ENCODE measurements at regions not wholly inside any gene's neighbourhood (a gene's known extent, or its start where the extent isn't known, plus 50 kb on each side); places are given as distances from the start of the nearest gene placed in this dataset.

DNA sequence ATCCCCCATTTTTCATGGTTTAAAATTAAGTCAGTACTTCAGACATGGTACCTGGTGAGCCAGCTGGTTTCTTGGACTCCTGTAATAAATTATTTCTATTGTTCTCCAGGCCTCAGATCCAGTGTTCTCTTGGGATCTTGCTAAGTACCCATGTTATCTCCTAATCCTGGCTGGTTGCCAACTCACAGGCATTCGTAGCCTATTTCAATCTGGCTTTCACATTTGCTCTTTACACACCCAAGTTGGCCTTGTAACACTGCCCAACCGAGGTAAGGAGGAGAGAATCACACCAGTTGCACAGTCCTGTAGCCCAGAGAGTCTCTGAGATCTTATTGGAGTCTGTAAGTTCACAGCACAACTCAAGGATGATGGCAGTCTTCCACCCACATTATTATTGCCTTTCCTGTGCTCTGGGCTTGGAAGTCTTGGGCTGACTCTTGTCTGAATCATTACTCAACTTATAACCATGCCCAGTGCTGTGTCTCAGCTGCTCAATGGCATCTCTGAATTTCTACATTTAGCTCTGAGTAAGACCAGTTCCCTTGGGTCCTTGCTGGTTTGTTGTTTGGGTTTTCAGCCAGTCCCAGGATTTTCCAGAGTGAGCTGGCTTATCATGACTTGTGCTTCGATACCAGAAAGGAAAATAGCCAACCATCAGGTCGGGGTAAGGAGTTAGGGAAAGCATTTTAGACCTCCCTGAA, 76.6 kb upstream of the KLF12 start:
- Histone ChIP-seq H3K36me3 (replicated peaks in 1 of 2; ENCODE audit: control insufficient read depth in 1 of 2, insufficient read depth in 2 of 2, low read length in 2 of 2) (no peaks in the 10 kb centered on the region), H4K20me1 (ENCODE audit: insufficient read depth, low read length) (no peaks in the 10 kb centered on the region), H3K9me3 (replicated peaks in 1 of 2; ENCODE audit: control insufficient read depth in 1 of 2, insufficient read depth in 1 of 2, low read length in 2 of 2) (no peaks in the 10 kb centered on the region), H3K4me3 (replicated peaks in 1 of 3; ENCODE audit: low read depth in 2 of 3, low read length in 3 of 3) (no peak overlapping the region), H3K4me1 (ENCODE audit: control insufficient read depth in 1 of 2, insufficient read depth in 2 of 2, low read length in 2 of 2) (no peaks in the 10 kb centered on the region), H2AFZ (ENCODE audit: insufficient read depth, low read depth, low read length, poor library complexity, severe bottlenecking) (no peak overlapping the region), H3K27me3 (ENCODE audit: control insufficient read depth in 2 of 2, insufficient read depth in 2 of 2, low read length in 2 of 2) (no peaks in the 10 kb centered on the region), H3K27ac (ENCODE audit: low read depth in 1 of 2, low read length in 2 of 2) (no peak overlapping the region), H3K79me2 (ENCODE audit: insufficient read depth, low read length) (no peaks in the 10 kb centered on the region), H3K4me2 (replicated peaks; ENCODE audit: extremely low read depth, low read length, poor library complexity, severe bottlenecking) (no peak overlapping the region), H3K9ac (ENCODE audit: insufficient read depth, low read length, poor library complexity, severe bottlenecking) (no peak overlapping the region)
- TF ChIP-seq, protein P1, sequence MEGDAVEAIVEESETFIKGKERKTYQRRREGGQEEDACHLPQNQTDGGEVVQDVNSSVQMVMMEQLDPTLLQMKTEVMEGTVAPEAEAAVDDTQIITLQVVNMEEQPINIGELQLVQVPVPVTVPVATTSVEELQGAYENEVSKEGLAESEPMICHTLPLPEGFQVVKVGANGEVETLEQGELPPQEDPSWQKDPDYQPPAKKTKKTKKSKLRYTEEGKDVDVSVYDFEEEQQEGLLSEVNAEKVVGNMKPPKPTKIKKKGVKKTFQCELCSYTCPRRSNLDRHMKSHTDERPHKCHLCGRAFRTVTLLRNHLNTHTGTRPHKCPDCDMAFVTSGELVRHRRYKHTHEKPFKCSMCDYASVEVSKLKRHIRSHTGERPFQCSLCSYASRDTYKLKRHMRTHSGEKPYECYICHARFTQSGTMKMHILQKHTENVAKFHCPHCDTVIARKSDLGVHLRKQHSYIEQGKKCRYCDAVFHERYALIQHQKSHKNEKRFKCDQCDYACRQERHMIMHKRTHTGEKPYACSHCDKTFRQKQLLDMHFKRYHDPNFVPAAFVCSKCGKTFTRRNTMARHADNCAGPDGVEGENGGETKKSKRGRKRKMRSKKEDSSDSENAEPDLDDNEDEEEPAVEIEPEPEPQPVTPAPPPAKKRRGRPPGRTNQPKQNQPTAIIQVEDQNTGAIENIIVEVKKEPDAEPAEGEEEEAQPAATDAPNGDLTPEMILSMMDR (IDR thresholded peaks at IDR 0.05) = no peak
- H3K4me1 Mint-ChIP-seq = no peaks in the 10 kb centered on the region
- no peak overlapping the region for H3K4me3 Mint-ChIP-seq
- H3K27me3 Mint-ChIP-seq (ENCODE audit: low read depth in 3 of 3) = peaks cover 0 to 1% (median 0%) of the 10 kb centered on the region in 3 donors
- peaks cover 0 to 6% (median 0%) of the 10 kb centered on the region in 7 donors for H3K9me3 Mint-ChIP-seq
- no peak overlapping the region for H3K27ac Mint-ChIP-seq
- no peak for DNase-seq
- 84% methylated on average over 3 of the region's 4 CpGs for WGBS (ENCODE audit: insufficient coverage)
- H3K36me3 Mint-ChIP-seq = no peaks in the 10 kb centered on the region
- intact Hi-C loops (cut with micrococcal nuclease) = no loop called here

DNA sequence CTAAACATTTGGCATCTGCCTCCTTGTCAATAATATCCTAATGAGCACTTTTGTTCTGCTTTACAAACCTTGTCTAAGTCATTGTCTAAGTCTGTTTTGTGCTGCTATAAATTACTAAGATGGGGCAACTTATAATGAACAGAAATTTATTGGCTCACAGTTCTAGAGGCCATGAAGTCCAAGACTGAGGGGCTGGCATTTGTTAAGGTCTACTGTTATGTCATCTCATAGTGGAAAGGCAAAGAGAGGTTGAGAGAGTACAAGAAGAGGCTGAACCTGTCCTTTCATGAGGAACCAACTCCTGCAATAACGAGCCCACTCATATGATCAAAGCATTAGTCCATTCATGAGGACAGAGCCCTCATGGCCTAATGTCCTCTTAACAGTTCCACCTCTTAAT, 72.7 kb upstream of the KLF12 start:
- WGBS (ENCODE audit: insufficient coverage) = no CpG with 5 or more reads among the region's 1 CpG
- no peak overlapping the region for H3K27ac ChIP-seq (ENCODE audit: low read depth in 1 of 2, low read length in 2 of 2)
- no peaks in the 10 kb centered on the region for H3K9me3 ChIP-seq (replicated peaks in 1 of 2; ENCODE audit: control insufficient read depth in 1 of 2, insufficient read depth in 1 of 2, low read length in 2 of 2)
- Mint-ChIP-seq H3K4me3 (no peak overlapping the region), H3K9me3 (peaks cover 0 to 9% (median 0%) of the 10 kb centered on the region in 7 donors), H3K4me1 (no peaks in the 10 kb centered on the region), H3K36me3 (no peaks in the 10 kb centered on the region), H3K27ac (no peak overlapping the region), H3K27me3 (ENCODE audit: low read depth in 3 of 3) (no peaks in the 10 kb centered on the region)
- H3K4me2 ChIP-seq (replicated peaks; ENCODE audit: extremely low read depth, low read length, poor library complexity, severe bottlenecking) = no peak overlapping the region
- intact Hi-C loops (cut with micrococcal nuclease) = no loop called here
- no peaks in the 10 kb centered on the region for H4K20me1 ChIP-seq (ENCODE audit: insufficient read depth, low read length)
- no peak overlapping the region for H3K9ac ChIP-seq (ENCODE audit: insufficient read depth, low read length, poor library complexity, severe bottlenecking)
- H3K79me2 ChIP-seq (ENCODE audit: insufficient read depth, low read length) = no peaks in the 10 kb centered on the region
- DNase-seq = no peak
- H2AFZ ChIP-seq (ENCODE audit: insufficient read depth, low read depth, low read length, poor library complexity, severe bottlenecking) = no peak overlapping the region
- H3K27me3 ChIP-seq (ENCODE audit: control insufficient read depth in 2 of 2, insufficient read depth in 2 of 2, low read length in 2 of 2) = no peaks in the 10 kb centered on the region
- TF ChIP-seq, protein P1 (IDR thresholded peaks at IDR 0.05) = no peak
- H3K4me1 ChIP-seq (ENCODE audit: control insufficient read depth in 1 of 2, insufficient read depth in 2 of 2, low read length in 2 of 2) = no peaks in the 10 kb centered on the region
- no peaks in the 10 kb centered on the region for H3K36me3 ChIP-seq (replicated peaks in 1 of 2; ENCODE audit: control insufficient read depth in 1 of 2, insufficient read depth in 2 of 2, low read length in 2 of 2)
- no peak overlapping the region for H3K4me3 ChIP-seq (replicated peaks in 1 of 3; ENCODE audit: low read depth in 2 of 3, low read length in 3 of 3)

Data from CD14-positive monocyte (primary cell).